Hepatocyte (in vitro differentiated cells): ENCODE measurements at regions not wholly inside any gene's neighbourhood (a gene's known extent, or its start where the extent isn't known, plus 50 kb on each side); places are given as distances from the start of the nearest gene placed in this dataset.
"Not testable (repeated sequence)": the region's sequence is repeated elsewhere in the genome, so short reads cannot be mapped to it uniquely, and the experiment has no call there.

Experiments used
- DNase-seq: peaks from one replicate; pipeline ENCODE4 v3.0.0-alpha.2; 2016; ENCODE audit warnings: low spot score
- H2AFZ ChIP-seq: fragments of 200-600 bp; sonication (generic); 2 replicates; pipeline ENCODE4 v1.6.0; 2016; ENCODE audit warnings: antibody characterized with exemption, mild to moderate bottlenecking
- H3K27ac ChIP-seq: fragments of 200-600 bp; sonication (generic); 2 replicates; pipeline ENCODE4 v1.5.1; 2016; ENCODE audit warnings: mild to moderate bottlenecking
- H3K27me3 ChIP-seq: fragments of 200-600 bp; sonication (generic); 2 replicates; pipeline ENCODE4 v1.6.1; 2016
- H3K36me3 ChIP-seq: fragments of 200-600 bp; sonication (generic); replicated peaks from 2 replicates; pipeline ENCODE4 v1.5.1; 2016; ENCODE audit warnings: low read depth; ENCODE audit not compliant: insufficient read depth
- H3K4me1 ChIP-seq: fragments of 200-600 bp; sonication (generic); 2 replicates; pipeline ENCODE4 v1.5.1; 2016; ENCODE audit warnings: mild to moderate bottlenecking, moderate library complexity; ENCODE audit not compliant: insufficient read depth
- H3K4me2 ChIP-seq: fragments of 200-600 bp; sonication (generic); 2 replicates; pipeline ENCODE4 v1.6.0; 2016
- H3K4me3 ChIP-seq: fragments of 200-600 bp; sonication (generic); 2 replicates; pipeline ENCODE4 v1.5.1; 2016; ENCODE audit warnings: mild to moderate bottlenecking
- H3K79me2 ChIP-seq: fragments of 200-600 bp; sonication (generic); 2 replicates; pipeline ENCODE4 v1.6.0; 2017; ENCODE audit warnings: mild to moderate bottlenecking
- H3K9me2 ChIP-seq: fragments of 200-600 bp; sonication (generic); replicated peaks from 2 replicates; pipeline ENCODE4 v1.6.0; 2017; ENCODE audit warnings: mild to moderate bottlenecking; ENCODE audit not compliant: insufficient read depth
- H3K9me3 ChIP-seq: fragments of 200-600 bp; sonication (generic); 2 replicates; pipeline ENCODE4 v1.5.1; 2016; ENCODE audit warnings: low read depth, mild to moderate bottlenecking
- H4K20me1 ChIP-seq: fragments of 200-600 bp; sonication (generic); 2 replicates; pipeline ENCODE4 v1.6.0; 2016; ENCODE audit warnings: mild to moderate bottlenecking; ENCODE audit not compliant: insufficient read depth, poor library complexity, severe bottlenecking
- CTCF ChIP-seq: fragments of 200-600 bp; sonication (generic); IDR thresholded peaks from 2 replicates; pipeline ENCODE4 v1.5.1; 2016; ENCODE audit warnings: antibody characterized with exemption, mild to moderate bottlenecking; ENCODE audit not compliant: poor library complexity
- EZH2 ChIP-seq: fragments of 200-600 bp; sonication (generic); IDR thresholded peaks from 2 replicates; pipeline ENCODE4 v1.6.1; 2016; ENCODE audit warnings: antibody characterized with exemption, mild to moderate bottlenecking, borderline replicate concordance
- EZH2phosphoT487 ChIP-seq: fragments of 200-600 bp; sonication (generic); IDR thresholded peaks from one replicate; pipeline ENCODE4 v1.6.1; 2018; ENCODE audit warnings: antibody characterized with exemption, mild to moderate bottlenecking, low read depth, moderate library complexity; ENCODE audit not compliant: unreplicated experiment, severe bottlenecking
- WGBS: methylation state at CpG from one replicate; pipeline ENCODE4 v1.1.6; 2016; ENCODE audit warnings: low lambda C conversion rate; ENCODE audit errors: missing lambda C conversion rate; 5-methylcytosine and 5-hydroxymethylcytosine counted together

- not testable (repeated sequence) for H3K4me3 ChIP-seq, H3K27me3 ChIP-seq, H3K9me3 ChIP-seq, H3K9me2 ChIP-seq, H3K79me2 ChIP-seq, H4K20me1 ChIP-seq, H3K36me3 ChIP-seq
- Histone ChIP-seq H2AFZ (peak overlapping the region; percentile 80), H3K27ac (peak overlapping the region; percentile 90), H3K4me2 (peak overlapping the region; percentile 74), H3K4me1 (peaks cover 12% of the 10 kb centered on the region)
- WGBS, result 18% methylated on average over 15 of the region's 20 CpGs
- peak; percentile 92 for DNase-seq
- TF ChIP-seq CTCF, result peak; percentile 77
Measured at GRCh38 chr2:132268284-132268976, 106.7 kb upstream of the ANKRD30BL start.

GRCh38 chr2:132268977-132269523, 107.3 kb upstream of the ANKRD30BL start:
- 68% methylated on average over 19 of the region's 19 CpGs for WGBS
- Histone ChIP-seq H3K4me3 (no peak overlapping the region), H2AFZ (peak overlapping the region; percentile 49), H3K36me3 (no peaks in the 10 kb centered on the region), H3K4me1 (peaks cover 12% of the 10 kb centered on the region), H3K27me3 (no peaks in the 10 kb centered on the region), H3K27ac (no peak overlapping the region), H4K20me1 (no peaks in the 10 kb centered on the region), H3K4me2 (peak overlapping the region; percentile 11), H3K79me2 (no peaks in the 10 kb centered on the region), H3K9me2 (no peaks in the 10 kb centered on the region), H3K9me3 (no peaks in the 10 kb centered on the region)
- DNase-seq, result no peak
- TF ChIP-seq EZH2, result no peak
- no peak for TF ChIP-seq CTCF
- TF ChIP-seq EZH2phosphoT487, result no peak

- DNase-seq, result no peak
- Histone ChIP-seq H3K79me2 (no peaks in the 10 kb centered on the region), H3K9me2 (no peaks in the 10 kb centered on the region), H3K4me3 (no peak overlapping the region), H3K27me3 (no peaks in the 10 kb centered on the region), H2AFZ (peak overlapping the region; percentile 40), H4K20me1 (no peaks in the 10 kb centered on the region), H3K36me3 (no peaks in the 10 kb centered on the region), H3K9me3 (no peaks in the 10 kb centered on the region), H3K27ac (no peak overlapping the region), H3K4me1 (peaks cover 12% of the 10 kb centered on the region), H3K4me2 (no peak overlapping the region)
- TF ChIP-seq CTCF, result no peak
- no peak for TF ChIP-seq EZH2
- TF ChIP-seq EZH2phosphoT487, result no peak
- WGBS, result 83% methylated on average over 1 of the region's 1 CpG
Measured at GRCh38 chr2:132270255-132270654, 108.5 kb upstream of the ANKRD30BL start.
